HL-60 (cell line): ENCODE measurements at regions not wholly inside any gene's neighbourhood (a gene's known extent, or its start where the extent isn't known, plus 50 kb on each side); places are given as distances from the start of the nearest gene placed in this dataset.

Source experiments
- DNase-seq, 2 experiments: peaks; one replicate each; pipeline ENCODE4 v3.0.0-alpha.2; 2010 to 2020; ENCODE audit warnings: low read depth in 1 of 2, low spot score in 1 of 2
- H3K27ac ChIP-seq: fragments of 250-450 bp; sonication (Bioruptor Pico); replicated peaks from 2 replicates; pipeline ENCODE4 v1.5.1; 2020; ENCODE audit warnings: mild to moderate bottlenecking, moderate library complexity
- H3K27me3 ChIP-seq: fragments of 250-450 bp; sonication (Bioruptor Pico); 2 replicates; pipeline ENCODE4 v1.5.1; 2021; ENCODE audit warnings: mild to moderate bottlenecking, moderate library complexity; ENCODE audit not compliant: insufficient read depth, poor library complexity, severe bottlenecking
- H3K4me3 ChIP-seq: replicated peaks from 2 replicates; pipeline ENCODE4 v1.5.1; 2011; ENCODE audit warnings: mild to moderate bottlenecking, control low read depth, low read length; ENCODE audit not compliant: insufficient read depth
- CTCF ChIP-seq: IDR thresholded peaks from one replicate; pipeline ENCODE4 v1.5.1; 2011; ENCODE audit warnings: low read length, control low read depth, inconsistent platforms; ENCODE audit not compliant: insufficient read depth
- GABPA ChIP-seq: IDR thresholded peaks from 2 replicates; pipeline ENCODE4 v1.6.1; 2012; ENCODE audit warnings: low read depth
- POLR2AphosphoS5 ChIP-seq: IDR thresholded peaks from 2 replicates; pipeline ENCODE4 v1.6.1; 2012; ENCODE audit warnings: low read depth
- REST ChIP-seq: IDR thresholded peaks from 2 replicates; pipeline ENCODE4 v1.6.1; 2012; ENCODE audit warnings: low read depth; ENCODE audit not compliant: insufficient replicate concordance
- SPI1 ChIP-seq: IDR thresholded peaks from 2 replicates; pipeline ENCODE4 v1.6.1; 2012; ENCODE audit warnings: low read depth, mild to moderate bottlenecking, borderline replicate concordance

GRCh38 chr5:36763454-36763853, 113.1 kb upstream of the NIPBL start:
- TF ChIP-seq REST = no peak
- no peak for TF ChIP-seq GABPA
- TF ChIP-seq POLR2AphosphoS5 = no peak
- no peak for TF ChIP-seq SPI1
- no peak for TF ChIP-seq CTCF
- Histone ChIP-seq H3K27ac (no peak overlapping the region), H3K4me3 (no peak overlapping the region), H3K27me3 (no peaks in the 10 kb centered on the region)
- DNase-seq = no peak

GRCh38 chr5:36765876-36766275, 110.7 kb upstream of the NIPBL start:
- Histone ChIP-seq H3K27me3 (no peaks in the 10 kb centered on the region), H3K4me3 (no peak overlapping the region), H3K27ac (no peak overlapping the region)
- TF ChIP-seq GABPA = no peak
- TF ChIP-seq SPI1 = no peak
- TF ChIP-seq POLR2AphosphoS5 = no peak
- no peak for TF ChIP-seq REST
- no peak for TF ChIP-seq CTCF
- no peak for DNase-seq

GRCh38 chr5:36766981-36767380, 109.6 kb upstream of the NIPBL start:
- Histone ChIP-seq H3K4me3 (no peak overlapping the region), H3K27ac (no peak overlapping the region), H3K27me3 (no peaks in the 10 kb centered on the region)
- TF ChIP-seq GABPA (no peak), POLR2AphosphoS5 (no peak), REST (no peak), SPI1 (no peak), CTCF (no peak)
- no peak for DNase-seq
